Sigmoid colon (tissue), 6 donors: ENCODE measurements at regions not wholly inside any gene's neighbourhood (a gene's known extent, or its start where the extent isn't known, plus 50 kb on each side); places are given as distances from the start of the nearest gene placed in this dataset.

Experiments used
- DNase-seq: peaks from one replicate; pipeline ENCODE4 v3.0.0-alpha.2; 2019
- H3K27ac ChIP-seq, 4 donors: fragments of 200-600 bp; sonication (generic); one replicate each; pipeline ENCODE4 v1.5.1; 2016 to 2019; ENCODE audit warnings: mild to moderate bottlenecking in 1 of 4
- H3K27me3 ChIP-seq, 3 donors: fragments of 200-600 bp; sonication (generic); one replicate each; pipeline ENCODE4 v1.5.1; 2019; ENCODE audit warnings: mild to moderate bottlenecking in 1 of 3
- H3K36me3 ChIP-seq, 4 donors: fragments of 200-600 bp; sonication (generic); one replicate each; pipeline ENCODE4 v1.5.1; 2016 to 2019
- H3K4me1 ChIP-seq, 4 donors: fragments of 200-600 bp; sonication (generic); one replicate each; pipeline ENCODE4 v1.5.1; 2017 to 2019
- H3K4me3 ChIP-seq, 4 donors: fragments of 200-600 bp; sonication (generic); one replicate each; pipeline ENCODE4 v1.5.1; 2017 to 2019; ENCODE audit warnings: mild to moderate bottlenecking in 2 of 4, moderate library complexity in 1 of 4
- H3K9me3 ChIP-seq, 4 donors: fragments of 200-600 bp in 3 of 4; sonication (generic) in 3 of 4; one replicate each; pipeline versions ENCODE4 v1.5.1 to v1.6.1; 2013 to 2019
- CTCF ChIP-seq, 4 experiments: fragments of 450-650 bp in 3 of 4; fragments of 200-600 bp in 1 of 4; IDR thresholded peaks; one replicate each; pipeline ENCODE4 v1.5.1; 2016 to 2019; ENCODE audit warnings: antibody characterized with exemption in 4 of 4, mild to moderate bottlenecking in 3 of 4, moderate library complexity in 2 of 4
- EP300 ChIP-seq, 4 donors: sonication (generic); formaldehyde crosslinking; IDR thresholded peaks; one replicate each; pipeline ENCODE4 v1.6.1; 2017; ENCODE audit warnings: antibody characterized with exemption in 4 of 4
- POLR2A ChIP-seq, 2 donors: fragments of 450-650 bp; IDR thresholded peaks; one replicate each; pipeline ENCODE4 v1.6.1; 2016; ENCODE audit warnings: antibody characterized with exemption in 2 of 2, mild to moderate bottlenecking in 2 of 2, moderate library complexity in 2 of 2
- POLR2AphosphoS5 ChIP-seq, 4 donors: sonication (generic); formaldehyde crosslinking; IDR thresholded peaks; one replicate each; pipeline ENCODE4 v1.6.1; 2017; ENCODE audit warnings: antibody characterized with exemption in 4 of 4
- WGBS, 2 donors: extraction: QIAGEN DNeasy Blood & Tissue Kit; methylation state at CpG; one replicate each; pipeline ENCODE4 v1.1.7; 2013; 5-methylcytosine and 5-hydroxymethylcytosine counted together
- intact Hi-C: fragments of 100-400 bp; cut with DNase I; formaldehyde crosslinking; loops from one replicate; pipeline ENCODE4 v1.15.1; 2023
- donor health status: healthy with polysubstance abuse.
- donor health status: healthy.

- Histone ChIP-seq H3K9me3 (peaks cover 0 to 2% (median 0%) of the 10 kb centered on the region in 4 donors), H3K27ac (no peak overlapping the region), H3K4me3 (no peak overlapping the region), H3K27me3 (no peaks in the 10 kb centered on the region), H3K4me1 (no peaks in the 10 kb centered on the region), H3K36me3 (no peaks in the 10 kb centered on the region)
- TF ChIP-seq POLR2AphosphoS5 (IDR thresholded peaks at IDR 0.05), result no peak
- TF ChIP-seq EP300 (IDR thresholded peaks at IDR 0.05), result no peak
- no peak for TF ChIP-seq POLR2A (IDR thresholded peaks at IDR 0.05)
- TF ChIP-seq CTCF (IDR thresholded peaks at IDR 0.05), result no peak
- intact Hi-C loops, result no loop called here
- 82 to 86% methylated on average over 4 of the region's 4 CpGs for WGBS, 2 donors
- no peak for DNase-seq
Measured at GRCh38 chr20:55730321-55730720, 275.0 kb downstream of the CBLN4 start.

- H3K4me1 ChIP-seq, result no peaks in the 10 kb centered on the region
- TF ChIP-seq POLR2A (IDR thresholded peaks at IDR 0.05), result no peak
- no peak for TF ChIP-seq POLR2AphosphoS5 (IDR thresholded peaks at IDR 0.05)
- TF ChIP-seq EP300 (IDR thresholded peaks at IDR 0.05), result no peak
- TF ChIP-seq CTCF (IDR thresholded peaks at IDR 0.05), result no peak
- H3K27ac ChIP-seq, result no peak overlapping the region
- intact Hi-C loops, result no loop called here
- no peak overlapping the region for H3K4me3 ChIP-seq
- DNase-seq, result no peak
- no peaks in the 10 kb centered on the region for H3K9me3 ChIP-seq
- H3K36me3 ChIP-seq, result no peaks in the 10 kb centered on the region
- 86 to 92% methylated on average over 6 of the region's 6 CpGs for WGBS, 2 donors
- no peaks in the 10 kb centered on the region for H3K27me3 ChIP-seq
Measured at GRCh38 chr20:55714736-55715135, 290.6 kb downstream of the CBLN4 start.

- intact Hi-C loops, result no loop called here
- H3K27ac ChIP-seq, result no peak overlapping the region
- no peaks in the 10 kb centered on the region for H3K27me3 ChIP-seq
- DNase-seq, result no peak
- H3K4me3 ChIP-seq, result no peak overlapping the region
- H3K4me1 ChIP-seq, result no peaks in the 10 kb centered on the region
- TF ChIP-seq EP300 (IDR thresholded peaks at IDR 0.05) (no peak), POLR2A (IDR thresholded peaks at IDR 0.05) (no peak), CTCF (IDR thresholded peaks at IDR 0.05) (no peak), POLR2AphosphoS5 (IDR thresholded peaks at IDR 0.05) (no peak)
- no peaks in the 10 kb centered on the region for H3K9me3 ChIP-seq
- no peaks in the 10 kb centered on the region for H3K36me3 ChIP-seq
Measured at GRCh38 chr20:55714082-55714481, 291.2 kb downstream of the CBLN4 start.

- intact Hi-C loops, result no loop called here
- H3K4me3 ChIP-seq, result no peak overlapping the region
- H3K27me3 ChIP-seq, result no peaks in the 10 kb centered on the region
- TF ChIP-seq EP300 (IDR thresholded peaks at IDR 0.05) (no peak), POLR2A (IDR thresholded peaks at IDR 0.05) (no peak), POLR2AphosphoS5 (IDR thresholded peaks at IDR 0.05) (no peak), CTCF (IDR thresholded peaks at IDR 0.05) (no peak)
- no peak for DNase-seq
- H3K36me3 ChIP-seq, result no peaks in the 10 kb centered on the region
- no peak overlapping the region for H3K27ac ChIP-seq
- H3K4me1 ChIP-seq, result no peaks in the 10 kb centered on the region
- 87 to 89% methylated on average over 3 of the region's 3 CpGs for WGBS, 2 donors
- no peaks in the 10 kb centered on the region for H3K9me3 ChIP-seq
Measured at GRCh38 chr20:55704458-55704857, 300.9 kb downstream of the CBLN4 start.

- Histone ChIP-seq H3K27me3 (no peaks in the 10 kb centered on the region), H3K4me1 (peaks cover 0 to 4% (median 0%) of the 10 kb centered on the region in 4 donors), H3K4me3 (no peak overlapping the region), H3K9me3 (no peaks in the 10 kb centered on the region), H3K27ac (no peak overlapping the region), H3K36me3 (no peaks in the 10 kb centered on the region)
- DNase-seq, result no peak
- intact Hi-C loops, result no loop called here
- WGBS, 2 donors, result 50 to 88% methylated on average over 3 of the region's 3 CpGs
- no peak for TF ChIP-seq POLR2A (IDR thresholded peaks at IDR 0.05)
- TF ChIP-seq EP300 (IDR thresholded peaks at IDR 0.05), result no peak
- TF ChIP-seq POLR2AphosphoS5 (IDR thresholded peaks at IDR 0.05), result no peak
- TF ChIP-seq CTCF (IDR thresholded peaks at IDR 0.05), result no peak
Measured at GRCh38 chr20:55701467-55701866, 303.9 kb downstream of the CBLN4 start.
